GM12878 (cell line): ENCODE measurements at regions not wholly inside any gene's neighbourhood (a gene's known extent, or its start where the extent isn't known, plus 50 kb on each side); places are given as distances from the start of the nearest gene placed in this dataset.

Experiments used
- ATAC-seq: fragments of 200-7000 bp; cut with Tn5 transposase; 3 replicates; pipeline ENCODE4 v1.9.1; 2020; ENCODE audit warnings: mild to moderate bottlenecking, moderate library complexity
- BruUV-seq: library from RNA; stranded (reverse); fragments of 400-500 nt; replicated peaks from 2 replicates; lab custom pipeline; 2021; lab: Mats Ljungman, UMichigan
- CTCF ChIA-PET: fragments of 300-600 bp; sonication (Branson Sonifier 250); formaldehyde crosslinking; extraction: SDS; loops from one replicate; lab custom pipeline; 2021; ENCODE audit warnings: inconsistent platforms; lab: Yijun Ruan, JAX
- POLR2A ChIA-PET: fragments of 350-600 bp; formaldehyde crosslinking; extraction: SDS; loops from one replicate; lab custom pipeline; 2021; ENCODE audit warnings: inconsistent platforms; lab: Charles Lee
- RAD21 ChIA-PET: fragments of 300-600 bp; sonication (Branson Sonifier 250); formaldehyde crosslinking; loops from one replicate; lab custom pipeline; 2023; ENCODE audit warnings: antibody characterized with exemption; ENCODE audit not compliant: unreplicated experiment; lab: Charles Lee
- SMC1A ChIA-PET: fragments of 300-600 bp; sonication (Branson Sonifier 250); formaldehyde crosslinking; loops from one replicate; lab custom pipeline; 2023; ENCODE audit not compliant: unreplicated experiment, uncharacterized antibody; lab: Charles Lee
- DNase-seq: peaks from one replicate; pipeline ENCODE4 v3.0.0-alpha.2; 2011; ENCODE audit warnings: low read depth, low spot score
- FAIRE-seq: peaks from 3 replicates; lab custom pipeline; 2011; peaks lifted over from hg19 to GRCh38; lab: Jason Lieb, UNC
- H2AFZ ChIP-seq: 2 replicates; pipeline ENCODE4 v1.6.0; 2011; ENCODE audit warnings: low read depth, low read length, control low read depth; ENCODE audit not compliant: control insufficient read depth
- H3K27ac ChIP-seq: 2 replicates; pipeline ENCODE4 v1.5.1; 2011; ENCODE audit warnings: control low read depth; ENCODE audit not compliant: control insufficient read depth, insufficient read depth
- H3K27me3 ChIP-seq, 2 experiments: replicated peaks in 1 of 2; 2 replicates each; pipeline versions ENCODE4 v1.6.0 to v1.6.1; 2011; ENCODE audit warnings: low read length in 1 of 2; ENCODE audit not compliant: control insufficient read depth in 2 of 2, insufficient read depth in 2 of 2
- H3K36me3 ChIP-seq, 2 experiments: 2 replicates each; pipeline ENCODE4 v1.5.1; 2011; ENCODE audit warnings: low read length in 1 of 2; ENCODE audit not compliant: control insufficient read depth in 2 of 2, insufficient read depth in 2 of 2
- H3K4me1 ChIP-seq: 2 replicates; pipeline ENCODE4 v1.6.1; 2011; ENCODE audit warnings: mild to moderate bottlenecking, low read length, moderate library complexity, mixed read lengths; ENCODE audit not compliant: control insufficient read depth, insufficient read depth
- H3K4me2 ChIP-seq: 2 replicates; pipeline ENCODE4 v1.6.0; 2011; ENCODE audit warnings: control low read depth; ENCODE audit not compliant: control insufficient read depth, insufficient read depth
- H3K4me3 ChIP-seq: fragments of 200-600 bp; sonication (generic); 2 replicates; pipeline ENCODE4 v1.5.1; 2016
- H3K79me2 ChIP-seq: 2 replicates; pipeline ENCODE4 v1.6.0; 2011; ENCODE audit warnings: low read length; ENCODE audit not compliant: control insufficient read depth, insufficient read depth
- H3K9ac ChIP-seq: 2 replicates; pipeline ENCODE4 v1.8.0; 2011; ENCODE audit warnings: low read length, control low read depth, mixed read lengths; ENCODE audit not compliant: control insufficient read depth, insufficient read depth
- H3K9me3 ChIP-seq: replicated peaks from 3 replicates; pipeline ENCODE4 v1.5.1; 2011; ENCODE audit warnings: mild to moderate bottlenecking, low read length; ENCODE audit not compliant: control insufficient read depth, insufficient read depth
- H4K20me1 ChIP-seq: 2 replicates; pipeline ENCODE4 v1.6.0; 2011; ENCODE audit not compliant: control insufficient read depth, insufficient read depth
- ASH2L ChIP-seq: fragments of 300-600, 200-600 bp; sonication (generic); IDR thresholded peaks from 2 replicates; pipeline ENCODE4 v1.6.1; 2017; ENCODE audit warnings: low read depth, mild to moderate bottlenecking, borderline replicate concordance
- ATF2 ChIP-seq: IDR thresholded peaks from 2 replicates; pipeline ENCODE4 v1.6.1; 2012; ENCODE audit warnings: low read length, inconsistent platforms
- BCL11A ChIP-seq: IDR thresholded peaks from 2 replicates; pipeline ENCODE4 v1.6.1; 2011; ENCODE audit warnings: low read depth, low read length
- BRCA1 ChIP-seq: IDR thresholded peaks from 2 replicates; pipeline ENCODE4 v1.6.1; 2011; ENCODE audit warnings: low read depth, low read length, improper control_type of control experiment
- ELK1 ChIP-seq: IDR thresholded peaks from 2 replicates; pipeline ENCODE4 v1.6.1; 2012; ENCODE audit warnings: low read depth, low read length, improper control_type of control experiment
- FOXM1 ChIP-seq: IDR thresholded peaks from 2 replicates; pipeline ENCODE4 v1.6.1; 2012; ENCODE audit warnings: low read depth, mild to moderate bottlenecking, inconsistent platforms, low read length, moderate library complexity
- HCFC1 ChIP-seq: fragments of 150-350 bp; IDR thresholded peaks from 2 replicates; pipeline ENCODE4 v1.6.1; 2014; ENCODE audit warnings: low read length
- MLLT1 ChIP-seq: fragments of 450-650 bp; IDR thresholded peaks from 2 replicates; pipeline ENCODE4 v1.6.1; 2016; ENCODE audit warnings: mild to moderate bottlenecking
- MTA2 ChIP-seq: fragments of 450-650 bp; IDR thresholded peaks from 2 replicates; pipeline ENCODE4 v1.6.1; 2016; ENCODE audit warnings: low read depth, mild to moderate bottlenecking, moderate library complexity
- MYC ChIP-seq: IDR thresholded peaks from 2 replicates; pipeline ENCODE4 v1.6.1; 2011; ENCODE audit warnings: mild to moderate bottlenecking, low read length, moderate library complexity, inconsistent platforms; ENCODE audit not compliant: insufficient read depth, insufficient replicate concordance, insufficient read length, severe bottlenecking
- NFYA ChIP-seq: IDR thresholded peaks from 2 replicates; pipeline ENCODE4 v1.6.1; 2011; ENCODE audit warnings: low read depth, mild to moderate bottlenecking, low read length, improper control_type of control experiment, borderline replicate concordance
- NFYB ChIP-seq: IDR thresholded peaks from 2 replicates; pipeline ENCODE4 v1.6.1; 2011; ENCODE audit warnings: low read depth, mild to moderate bottlenecking, low read length, improper control_type of control experiment, moderate library complexity; ENCODE audit not compliant: insufficient read depth
- NR2C1 ChIP-seq: fragments of 450-650 bp; IDR thresholded peaks from 2 replicates; pipeline ENCODE4 v1.6.1; 2017; ENCODE audit warnings: antibody characterized with exemption, mild to moderate bottlenecking, moderate library complexity
- PAX5 ChIP-seq: IDR thresholded peaks from 2 replicates; pipeline ENCODE4 v1.6.1; 2011; ENCODE audit warnings: low read depth, low read length, borderline replicate concordance
- POLR2AphosphoS2 ChIP-seq: IDR thresholded peaks from 2 replicates; pipeline ENCODE4 v1.6.1; 2011; ENCODE audit warnings: low read depth, mild to moderate bottlenecking, low read length, improper control_type of control experiment, moderate library complexity
- RCOR1 ChIP-seq: conservative IDR thresholded peaks from 2 replicates; pipeline ENCODE4 v1.6.1; 2012; ENCODE audit warnings: low read depth, low read length, improper control_type of control experiment
- RELB ChIP-seq: fragments of 450-650 bp; IDR thresholded peaks from 2 replicates; pipeline ENCODE4 v1.6.1; 2017; ENCODE audit warnings: low read depth, mild to moderate bottlenecking, moderate library complexity
- SPI1 ChIP-seq: IDR thresholded peaks from 2 replicates; pipeline ENCODE4 v1.6.1; 2011; ENCODE audit warnings: low read depth, mild to moderate bottlenecking, low read length, moderate library complexity, borderline replicate concordance; ENCODE audit not compliant: insufficient read depth
- STAT1 ChIP-seq: fragments of 450-650 bp; conservative IDR thresholded peaks from 2 replicates; pipeline ENCODE4 v1.6.1; 2014; ENCODE audit warnings: antibody characterized with exemption, mild to moderate bottlenecking
- ZNF217 ChIP-seq: fragments of 450-650 bp; IDR thresholded peaks from 2 replicates; pipeline ENCODE4 v1.6.1; 2017; ENCODE audit warnings: antibody characterized with exemption, mild to moderate bottlenecking
- WGBS: methylation state at CpG from one replicate; pipeline ENCODE4 v1.1.6; 2016; ENCODE audit warnings: low lambda C conversion rate; ENCODE audit not compliant: insufficient replicate concordance, insufficient coverage; ENCODE audit errors: missing lambda C conversion rate; 5-methylcytosine and 5-hydroxymethylcytosine counted together
- in situ Hi-C: fragments of 300-500 bp; cut with MboI; formaldehyde crosslinking; loops from 9 replicates; pipeline ENCODE4 v1.14.3; 2018; ENCODE audit warnings: mixed read lengths
- intact Hi-C: fragments of 100-400 bp; cut with micrococcal nuclease; formaldehyde crosslinking; loops from one replicate; pipeline ENCODE4 v1.14.2; 2022; ENCODE audit not compliant: unreplicated experiment

GRCh38 chr15:24819680-24820079 is 135.1 kb upstream of the SNRPN start:
- RAD21 ChIA-PET = no interaction called here
- SMC1A ChIA-PET = no interaction called here
- intact Hi-C loops = no loop called here
- 0% methylated on average over 2 of the region's 2 CpGs for WGBS
- no peaks in the 10 kb centered on the region for H4K20me1 ChIP-seq
- H3K27me3 ChIP-seq = no peaks in the 10 kb centered on the region
- no peak for ATAC-seq
- in situ Hi-C loops = no loop called here
- TF ChIP-seq NFYA (no peak), BRCA1 (no peak), SPI1 (no peak), ASH2L (no peak), NFYB (no peak), FOXM1 (no peak), ELK1 (no peak), ZNF217 (no peak), HCFC1 (no peak), MLLT1 (no peak), STAT1 (no peak), RELB (no peak), NR2C1 (no peak), RCOR1 (no peak), MYC (no peak), ATF2 (no peak), MTA2 (no peak), POLR2AphosphoS2 (no peak), BCL11A (no peak), PAX5 (no peak)
- no peak overlapping the region for H2AFZ ChIP-seq
- H3K79me2 ChIP-seq = no peaks in the 10 kb centered on the region
- no peak for DNase-seq
- H3K9ac ChIP-seq = no peak overlapping the region
- H3K4me2 ChIP-seq = no peak overlapping the region
- H3K36me3 ChIP-seq = no peaks in the 10 kb centered on the region
- no peak for FAIRE-seq
- H3K4me3 ChIP-seq = no peak overlapping the region
- POLR2A ChIA-PET = no interaction called here
- H3K9me3 ChIP-seq = no peaks in the 10 kb centered on the region; the same call in 2 of the 3 replicates
- CTCF ChIA-PET = no interaction called here
- no peaks in the 10 kb centered on the region for H3K4me1 ChIP-seq
- BruUV-seq = no TSS peak
- no peak overlapping the region for H3K27ac ChIP-seq
